ENCODE measurements at regions not wholly inside any gene's neighbourhood (a gene's known extent, or its start where the extent isn't known, plus 50 kb on each side); places are given as distances from the start of the nearest gene placed in this dataset.

DNA sequence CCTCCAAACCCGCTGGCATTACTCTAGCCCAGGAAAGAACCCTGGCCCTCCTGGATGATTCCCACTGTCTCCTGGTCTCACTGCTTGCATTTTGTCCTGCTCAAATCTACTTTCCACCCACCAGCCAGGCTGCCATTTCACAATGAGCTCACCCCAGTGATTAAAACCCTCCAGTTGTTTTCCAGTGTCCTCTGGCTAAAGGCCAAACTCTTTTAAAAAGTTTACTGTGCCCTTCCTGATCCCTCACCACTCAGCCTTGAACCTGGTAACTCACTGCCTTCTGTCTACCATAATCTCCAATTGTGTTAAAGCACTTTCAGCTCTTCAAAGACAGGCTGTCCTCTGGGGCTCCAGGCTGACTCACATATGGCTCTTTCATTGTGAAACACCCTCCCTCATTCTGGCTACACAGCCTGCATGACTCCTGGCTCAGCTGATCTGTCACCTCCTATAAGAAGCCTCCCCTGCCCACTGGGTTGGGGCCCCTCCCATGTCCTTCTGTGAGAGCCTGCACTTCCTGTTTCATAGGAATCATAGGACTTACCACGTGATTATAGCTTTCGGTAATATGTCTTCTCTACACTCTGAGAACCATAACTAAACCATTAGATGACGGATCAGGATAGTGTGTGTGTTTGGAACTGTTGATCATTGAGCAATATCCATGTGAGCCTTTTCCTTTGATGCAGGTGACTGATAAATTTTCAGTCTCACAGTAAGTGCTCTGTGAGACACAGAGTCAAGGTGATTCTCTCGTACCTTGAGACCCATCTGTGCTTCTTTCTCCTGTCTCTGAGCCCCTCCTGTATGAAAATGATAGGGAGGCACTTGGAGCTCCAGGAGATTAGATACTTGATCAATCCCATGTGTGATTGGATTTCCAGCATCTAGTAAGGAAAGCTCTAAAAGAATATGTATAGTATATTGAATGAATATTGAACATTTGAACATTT lies 590.8 kb upstream of the ID2 start:
- no peak for DNase-seq (ENCODE audit: low read depth)

DNA sequence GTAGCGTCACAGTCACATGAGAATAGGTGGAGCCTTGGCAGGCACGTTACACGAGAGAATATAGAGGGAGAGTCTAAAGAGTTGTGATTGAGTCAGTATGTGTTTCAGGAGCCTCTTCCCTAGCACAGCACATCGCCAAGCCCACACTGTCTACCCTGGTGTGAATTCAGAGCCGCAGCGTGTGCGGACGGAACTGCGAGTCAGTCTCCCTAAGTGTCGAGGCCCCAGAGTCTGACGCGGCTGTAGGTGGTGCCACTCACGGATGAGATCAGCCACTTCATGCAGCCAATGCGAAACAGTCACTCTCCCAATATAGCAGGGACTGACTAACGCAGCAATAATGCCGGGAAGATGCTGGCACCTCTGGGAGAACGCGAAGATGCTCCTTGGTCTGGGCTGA lies 587.3 kb upstream of the ID2 start:
- DNase-seq (ENCODE audit: low read depth): no peak

DNA sequence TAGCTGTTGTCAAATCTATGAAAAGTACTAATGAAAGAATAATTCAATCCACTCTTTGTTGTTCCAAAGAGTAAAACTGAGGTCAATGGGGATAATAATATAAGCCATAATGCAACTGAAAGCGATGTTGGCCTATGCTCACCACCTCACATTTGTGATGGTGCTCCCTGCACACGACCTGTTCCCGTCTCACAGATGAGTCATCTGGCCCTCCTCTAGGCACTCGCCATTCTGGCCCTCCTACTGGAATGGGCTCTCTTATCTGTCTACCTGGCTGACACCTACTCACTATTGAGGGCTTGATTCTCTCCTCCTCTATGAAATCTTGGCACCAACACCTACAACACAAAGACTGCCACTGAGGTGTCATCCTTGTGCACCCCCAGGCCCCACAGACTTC lies 585.9 kb upstream of the ID2 start:
- DNase-seq (ENCODE audit: low read depth): no peak

DNA sequence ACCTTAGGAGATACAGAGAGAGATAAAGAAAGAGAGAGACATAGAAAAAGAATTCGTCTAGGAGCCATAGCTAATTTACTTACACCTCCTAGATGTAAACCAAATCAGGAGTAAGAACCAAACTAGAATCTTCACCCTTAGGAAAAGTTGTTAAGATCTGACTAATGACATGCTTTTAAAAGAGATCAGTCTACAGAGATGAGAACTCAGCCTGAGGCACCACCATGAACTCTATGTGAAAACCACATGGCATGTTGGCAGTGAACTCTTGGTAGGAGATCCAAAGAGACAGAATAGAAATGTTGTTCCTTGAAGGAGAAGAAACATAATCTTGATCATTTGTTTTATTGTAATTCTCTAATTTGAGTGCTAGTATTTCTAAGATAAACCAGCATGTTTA lies 585.4 kb upstream of the ID2 start:
- no peak for DNase-seq (ENCODE audit: low read depth)

GRCh38 chr2:8098476-8099266 lies 583.2 kb upstream of the ID2 start:
- no peak for DNase-seq (ENCODE audit: low read depth)

GRCh38 chr2:8099267-8099582 lies 582.6 kb upstream of the ID2 start:
- no peak for DNase-seq (ENCODE audit: low read depth)

- no peak for DNase-seq (ENCODE audit: low read depth)
Measured at GRCh38 chr2:8101614-8102277, 580.1 kb upstream of the ID2 start.

GRCh38 chr2:8102470-8102869 lies 579.4 kb upstream of the ID2 start:
- no peak for DNase-seq (ENCODE audit: low read depth)

DNA sequence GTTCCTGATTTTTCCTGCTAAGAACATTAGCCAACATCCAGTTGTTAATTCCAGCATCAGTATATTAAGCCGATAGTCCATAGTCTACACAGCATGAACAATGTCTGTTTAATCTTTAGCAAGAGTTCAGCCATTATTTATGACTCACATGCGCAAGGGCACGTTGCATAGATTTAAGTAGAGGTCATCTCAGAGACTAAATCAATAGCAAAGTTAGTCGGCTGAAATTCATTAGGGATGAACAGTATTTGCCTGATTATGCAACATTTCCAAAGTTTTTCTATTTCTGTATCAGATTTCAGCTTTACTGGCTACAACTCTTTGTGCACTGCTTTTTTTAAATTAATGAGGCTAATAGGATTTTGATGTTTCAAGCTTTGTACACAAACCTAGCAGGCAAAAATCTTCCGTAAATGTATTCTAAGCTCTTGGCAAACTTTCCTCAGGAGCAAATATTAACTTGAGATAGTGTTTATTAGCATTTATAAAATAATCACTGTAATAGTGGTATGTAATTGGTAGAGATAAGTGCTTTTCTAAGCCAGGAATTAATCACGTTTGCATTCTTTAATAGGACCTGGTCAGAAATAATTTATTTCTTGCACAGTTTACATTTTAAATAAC lies 578.7 kb upstream of the ID2 start:
- DNase-seq (ENCODE audit: low read depth): no peak

- no peak for DNase-seq (ENCODE audit: low read depth)
Measured at GRCh38 chr2:8107150-8107549, 574.7 kb upstream of the ID2 start.

DNA sequence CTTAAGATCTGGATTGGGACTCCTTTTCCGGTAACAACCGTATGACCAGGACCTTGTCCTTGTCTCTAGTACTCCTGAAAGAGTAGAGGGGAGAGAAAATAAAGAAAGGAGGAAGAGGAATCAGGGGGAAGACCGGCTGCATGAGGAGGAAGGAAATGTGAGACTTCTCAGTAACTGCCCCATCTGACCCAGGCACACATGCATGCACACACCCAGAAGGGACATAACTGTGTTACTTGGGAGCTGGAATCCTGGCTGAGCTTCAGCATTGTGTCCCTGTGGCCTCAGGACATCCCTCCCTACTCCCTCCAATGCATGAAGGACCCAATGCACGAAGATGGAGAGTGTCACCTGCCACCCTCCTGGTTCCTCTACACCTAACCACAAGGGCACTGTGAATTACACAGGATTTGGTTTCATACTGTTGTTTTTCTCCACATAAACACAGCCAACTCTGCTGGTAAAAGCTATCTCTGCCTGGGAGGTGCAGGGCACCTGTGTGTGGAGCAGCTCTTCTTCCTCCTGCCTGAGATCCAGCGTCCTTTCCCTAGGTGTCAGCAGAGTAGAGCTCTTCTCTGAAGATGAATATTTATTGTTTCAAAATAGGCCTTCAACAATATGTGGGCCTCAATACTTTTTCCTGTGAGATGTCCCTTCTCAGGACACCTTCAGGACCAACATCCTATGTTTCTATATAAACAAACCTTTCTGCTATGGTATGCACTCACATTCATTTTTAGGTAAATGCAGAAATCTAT lies 574.1 kb upstream of the ID2 start:
- no peak for DNase-seq (ENCODE audit: low read depth)

DNA sequence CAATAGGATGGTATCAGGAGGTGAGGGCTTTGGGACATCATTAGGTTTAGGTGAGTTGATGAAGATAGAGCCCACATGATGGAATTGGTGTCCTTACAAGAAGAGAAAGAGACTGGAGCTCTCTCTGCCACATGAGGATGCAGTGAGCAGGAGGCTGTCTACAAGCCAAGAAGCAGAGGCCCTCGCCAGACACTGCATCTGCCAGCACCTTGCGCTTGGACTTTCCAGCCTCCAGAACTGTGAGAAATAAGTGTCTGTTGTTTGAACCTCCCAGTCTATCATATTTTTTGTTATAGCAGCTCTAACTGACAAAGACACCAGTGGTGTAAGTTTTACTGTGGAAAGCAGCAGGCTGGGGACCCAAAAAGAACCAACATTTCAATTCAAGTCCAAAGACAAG lies 571.1 kb upstream of the ID2 start:
- no peak for DNase-seq (ENCODE audit: low read depth)

- DNase-seq (ENCODE audit: low read depth): no peak
Measured at GRCh38 chr2:8111193-8111592, 570.7 kb upstream of the ID2 start.

DNA sequence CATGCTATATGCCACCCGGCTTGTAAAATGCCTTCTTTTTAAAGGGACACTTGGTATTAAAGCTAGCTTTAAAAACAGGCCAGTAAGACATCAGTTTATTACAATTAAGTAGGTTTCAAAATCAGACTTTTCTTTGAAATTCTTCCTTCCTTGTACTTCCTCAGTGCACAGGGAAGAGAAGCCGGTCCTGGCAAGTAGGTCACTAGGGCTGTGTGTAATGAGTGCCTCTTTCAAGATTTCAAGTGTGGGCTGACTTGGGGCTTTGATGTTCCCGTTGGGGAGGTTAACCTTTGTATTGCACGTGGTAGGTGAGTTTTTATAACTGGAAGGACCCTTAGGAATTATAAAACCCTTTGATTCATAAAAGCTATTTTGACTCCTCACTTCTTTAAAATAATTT lies 566.4 kb upstream of the ID2 start:
- no peak for DNase-seq (ENCODE audit: low read depth)

DNA sequence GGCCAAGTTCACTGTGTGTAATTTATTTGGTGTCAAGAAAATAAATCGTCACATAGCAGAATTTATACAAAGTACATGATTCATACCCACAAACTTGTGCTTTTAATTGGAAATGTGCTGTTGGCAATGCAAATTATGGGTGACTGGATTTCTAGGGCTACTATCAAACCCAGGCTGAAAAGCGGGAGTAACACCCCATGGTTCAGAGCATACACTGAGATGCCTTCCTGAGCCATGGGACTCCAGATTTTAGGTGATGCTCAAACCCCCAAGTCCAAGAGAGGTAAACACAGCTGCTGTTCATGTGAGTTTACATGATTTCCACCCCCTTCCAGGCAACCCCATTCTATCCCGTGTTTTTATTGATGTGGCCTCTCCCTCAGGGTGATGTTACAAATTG lies 565.9 kb upstream of the ID2 start:
- DNase-seq (ENCODE audit: low read depth): no peak

DNA sequence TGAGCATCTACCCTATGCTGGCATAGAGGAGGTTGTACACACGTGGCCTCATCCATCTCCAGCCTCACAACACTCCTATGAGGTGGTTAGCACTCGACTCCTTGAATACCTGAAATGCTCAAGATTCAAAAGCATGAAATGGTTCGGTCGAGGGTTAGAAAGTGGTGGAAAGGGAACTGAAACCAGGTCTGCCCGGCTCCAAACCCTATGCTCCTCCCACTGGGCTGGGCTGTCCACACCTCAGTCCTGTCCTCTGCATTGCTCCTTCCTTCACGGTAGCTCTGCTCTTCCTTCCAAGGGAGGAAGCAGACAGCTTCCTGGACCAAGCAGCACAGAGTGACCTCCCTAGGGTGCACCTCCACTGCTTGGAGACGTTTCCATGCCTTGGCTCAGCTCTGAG lies 565.2 kb upstream of the ID2 start:
- no peak for DNase-seq (ENCODE audit: low read depth)

GRCh38 chr2:8118940-8119781 lies 562.7 kb upstream of the ID2 start:
- no peak for DNase-seq (ENCODE audit: low read depth)

- no peak for DNase-seq (ENCODE audit: low read depth)
Measured at GRCh38 chr2:8119782-8120505, 561.9 kb upstream of the ID2 start.

DNA sequence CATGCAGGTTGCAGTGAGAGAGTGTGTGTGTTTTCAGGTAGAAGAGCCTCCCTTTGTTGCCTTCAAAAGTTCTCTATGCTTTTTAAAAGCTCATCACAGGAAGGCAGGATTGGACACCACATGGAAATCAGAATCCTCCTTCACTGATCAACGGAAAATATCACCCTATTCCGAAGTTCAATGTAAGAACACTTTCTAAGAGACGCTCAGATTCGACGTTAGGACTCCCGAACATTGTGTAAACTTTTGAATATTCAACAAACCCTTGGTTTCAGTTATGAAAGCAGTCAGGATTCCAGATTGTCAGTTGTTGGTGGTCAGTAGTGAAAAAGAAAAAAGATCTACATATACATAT lies 561.4 kb upstream of the ID2 start:
- no peak for DNase-seq (ENCODE audit: low read depth)
